ENCODE measurements at regions not wholly inside any gene's neighbourhood (a gene's known extent, or its start where the extent isn't known, plus 50 kb on each side); places are given as distances from the start of the nearest gene placed in this dataset.

DNA sequence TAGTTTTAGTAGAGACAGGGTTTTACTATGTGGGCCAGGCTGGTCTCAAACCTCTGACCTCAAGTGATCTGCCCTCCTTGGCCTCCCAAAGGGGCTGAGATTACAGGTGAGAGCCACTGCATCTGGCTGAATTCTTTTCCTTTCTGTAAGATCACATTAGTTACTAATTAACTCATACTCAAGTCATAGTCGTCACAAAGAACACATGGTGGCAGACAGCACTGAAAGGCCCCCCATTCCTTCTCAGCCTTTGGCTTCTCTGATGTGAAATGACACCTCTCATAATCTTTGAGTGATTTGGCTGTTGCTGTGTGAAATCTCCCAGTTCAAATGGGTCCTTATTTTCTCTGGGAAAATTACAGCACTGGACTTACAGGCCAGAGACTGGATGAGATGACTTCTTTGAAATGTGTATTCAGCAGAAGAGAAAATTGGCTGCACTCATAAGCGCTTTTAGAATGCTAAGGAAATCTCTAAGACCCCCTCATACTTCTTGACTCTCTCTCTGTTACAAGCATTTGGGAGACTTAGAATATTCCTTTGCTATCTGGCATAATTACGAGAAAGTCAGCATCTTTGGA lies 764.8 kb downstream of the RNF144A start:
- TF ChIP-seq, protein P1, sequence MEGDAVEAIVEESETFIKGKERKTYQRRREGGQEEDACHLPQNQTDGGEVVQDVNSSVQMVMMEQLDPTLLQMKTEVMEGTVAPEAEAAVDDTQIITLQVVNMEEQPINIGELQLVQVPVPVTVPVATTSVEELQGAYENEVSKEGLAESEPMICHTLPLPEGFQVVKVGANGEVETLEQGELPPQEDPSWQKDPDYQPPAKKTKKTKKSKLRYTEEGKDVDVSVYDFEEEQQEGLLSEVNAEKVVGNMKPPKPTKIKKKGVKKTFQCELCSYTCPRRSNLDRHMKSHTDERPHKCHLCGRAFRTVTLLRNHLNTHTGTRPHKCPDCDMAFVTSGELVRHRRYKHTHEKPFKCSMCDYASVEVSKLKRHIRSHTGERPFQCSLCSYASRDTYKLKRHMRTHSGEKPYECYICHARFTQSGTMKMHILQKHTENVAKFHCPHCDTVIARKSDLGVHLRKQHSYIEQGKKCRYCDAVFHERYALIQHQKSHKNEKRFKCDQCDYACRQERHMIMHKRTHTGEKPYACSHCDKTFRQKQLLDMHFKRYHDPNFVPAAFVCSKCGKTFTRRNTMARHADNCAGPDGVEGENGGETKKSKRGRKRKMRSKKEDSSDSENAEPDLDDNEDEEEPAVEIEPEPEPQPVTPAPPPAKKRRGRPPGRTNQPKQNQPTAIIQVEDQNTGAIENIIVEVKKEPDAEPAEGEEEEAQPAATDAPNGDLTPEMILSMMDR (IDR thresholded peaks at IDR 0.05): no peak
- no peak for TF ChIP-seq BHLHE40 (IDR thresholded peaks at IDR 0.05; ENCODE audit: low read depth, low read length)
- no peak for TF ChIP-seq MYC (IDR thresholded peaks at IDR 0.05; ENCODE audit: borderline replicate concordance, low read length)
- TF ChIP-seq FOSL2 (IDR thresholded peaks at IDR 0.05): no peak
- TF ChIP-seq FOSL2 (CRISPR knock-in tag; IDR thresholded peaks at IDR 0.05): no peak
- TF ChIP-seq CHD2 (IDR thresholded peaks at IDR 0.05; ENCODE audit: low read length, partially characterized antibody): no peak
- TF ChIP-seq, protein P2, sequence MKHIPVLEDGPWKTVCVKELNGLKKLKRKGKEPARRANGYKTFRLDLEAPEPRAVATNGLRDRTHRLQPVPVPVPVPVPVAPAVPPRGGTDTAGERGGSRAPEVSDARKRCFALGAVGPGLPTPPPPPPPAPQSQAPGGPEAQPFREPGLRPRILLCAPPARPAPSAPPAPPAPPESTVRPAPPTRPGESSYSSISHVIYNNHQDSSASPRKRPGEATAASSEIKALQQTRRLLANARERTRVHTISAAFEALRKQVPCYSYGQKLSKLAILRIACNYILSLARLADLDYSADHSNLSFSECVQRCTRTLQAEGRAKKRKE (CRISPR knock-in tag; IDR thresholded peaks at IDR 0.05; ENCODE audit: low read depth): no peak
- no peak for TF ChIP-seq RAD21 (conservative IDR thresholded peaks at IDR 0.05 in 1 of 2, IDR thresholded peaks at IDR 0.05 in 1 of 2)
- TF ChIP-seq CEBPB (IDR thresholded peaks at IDR 0.05): no peak
- TF ChIP-seq POLR2A (IDR thresholded peaks at IDR 0.05; ENCODE audit: low read length): no peak
- TF ChIP-seq RCOR1 (IDR thresholded peaks at IDR 0.05; ENCODE audit: low read depth, low read length): no peak
- TF ChIP-seq, protein P3, sequence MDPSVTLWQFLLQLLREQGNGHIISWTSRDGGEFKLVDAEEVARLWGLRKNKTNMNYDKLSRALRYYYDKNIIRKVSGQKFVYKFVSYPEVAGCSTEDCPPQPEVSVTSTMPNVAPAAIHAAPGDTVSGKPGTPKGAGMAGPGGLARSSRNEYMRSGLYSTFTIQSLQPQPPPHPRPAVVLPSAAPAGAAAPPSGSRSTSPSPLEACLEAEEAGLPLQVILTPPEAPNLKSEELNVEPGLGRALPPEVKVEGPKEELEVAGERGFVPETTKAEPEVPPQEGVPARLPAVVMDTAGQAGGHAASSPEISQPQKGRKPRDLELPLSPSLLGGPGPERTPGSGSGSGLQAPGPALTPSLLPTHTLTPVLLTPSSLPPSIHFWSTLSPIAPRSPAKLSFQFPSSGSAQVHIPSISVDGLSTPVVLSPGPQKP (IDR thresholded peaks at IDR 0.05; ENCODE audit: low read depth, low read length): no peak
- no peak for TF ChIP-seq MAZ (IDR thresholded peaks at IDR 0.05; ENCODE audit: borderline replicate concordance, low read depth, low read length)
- no peak for TF ChIP-seq JUNB (IDR thresholded peaks at IDR 0.05)
